ENCODE measurements at regions not wholly inside any gene's neighbourhood (a gene's known extent, or its start where the extent isn't known, plus 50 kb on each side); places are given as distances from the start of the nearest gene placed in this dataset.

DNA sequence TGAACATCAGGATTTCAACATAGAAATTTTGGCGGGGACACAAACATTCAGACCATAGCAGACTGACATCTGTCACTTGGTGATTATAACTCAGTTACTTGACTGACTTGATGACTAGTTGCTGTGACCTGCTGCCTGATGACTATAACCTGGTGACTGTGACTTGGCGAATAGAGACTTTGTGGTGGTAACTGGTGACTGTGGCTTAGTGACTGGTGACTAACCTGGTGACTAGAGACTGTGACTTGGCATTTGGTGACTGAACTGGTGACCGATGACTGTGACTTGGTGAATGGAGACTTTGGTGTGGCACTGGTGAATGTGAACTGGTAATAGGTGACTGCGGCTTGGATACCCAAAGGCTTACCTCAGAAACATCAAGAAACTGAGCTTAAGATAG is 563.1 kb upstream of the FAM98A start:
- Histone ChIP-seq H3K79me2 (ENCODE audit: control insufficient read depth in 1 of 2, insufficient read depth in 2 of 2, low read length in 2 of 2) (no peaks in the 10 kb centered on the region), H3K9ac (replicated peaks in 1 of 4; ENCODE audit: extremely low read depth in 1 of 4, low read depth in 3 of 4, low read length in 3 of 4) (no peak overlapping the region), H2AFZ (ENCODE audit: low read length) (no peak overlapping the region), H3K4ac (replicated peaks; ENCODE audit: insufficient read length, low read depth, low read length) (no peak overlapping the region), H3K14ac (ENCODE audit: insufficient read length) (no peak overlapping the region), H4K91ac (replicated peaks; ENCODE audit: insufficient read length, low read length) (no peak overlapping the region), H3K36me3 (ENCODE audit: control insufficient read depth in 2 of 4, insufficient read depth in 4 of 4, low read length in 3 of 4) (no peaks in the 10 kb centered on the region), H2BK12ac (ENCODE audit: low read depth, low read length) (no peak overlapping the region), H2BK15ac (ENCODE audit: low read length) (no peak overlapping the region), H3K27me3 (replicated peaks in 1 of 4; ENCODE audit: control insufficient read depth in 3 of 4, extremely low read depth in 1 of 4, insufficient read depth in 3 of 4, low read length in 3 of 4) (no peaks in the 10 kb centered on the region), H3K79me1 (ENCODE audit: low read depth, low read length) (no peaks in the 10 kb centered on the region), H4K5ac (ENCODE audit: insufficient read length, low read depth, low read length) (no peak overlapping the region), H4K20me1 (replicated peaks in 1 of 2; ENCODE audit: control insufficient read depth in 1 of 2, insufficient read depth in 2 of 2, low read length in 2 of 2) (no peaks in the 10 kb centered on the region), H4K8ac (ENCODE audit: extremely low read depth, insufficient read depth, low read length) (no peak overlapping the region), H3K18ac (ENCODE audit: extremely low read depth, low read length) (no peak overlapping the region), H2AK5ac (ENCODE audit: low read depth, low read length) (no peak overlapping the region), H3K56ac (replicated peaks; ENCODE audit: insufficient read length, low read depth, low read length) (no peak overlapping the region), H3K4me2 (ENCODE audit: insufficient read depth in 1 of 2, low read depth in 2 of 2, low read length in 2 of 2) (no peak overlapping the region), H3K23me2 (ENCODE audit: low read depth, low read length) (no peaks in the 10 kb centered on the region; the same call in 1 of the 2 replicates), H3K4me1 (replicated peaks in 1 of 4; ENCODE audit: control insufficient read depth in 3 of 4, insufficient read depth in 4 of 4, low read length in 3 of 4) (no peaks in the 10 kb centered on the region), H3K23ac (ENCODE audit: insufficient read length) (no peak overlapping the region), H3K9me3 (ENCODE audit: insufficient read depth in 2 of 2, low read depth in 1 of 2, low read length in 1 of 2) (no peaks in the 10 kb centered on the region), H3K27ac (ENCODE audit: low read depth, low read length) (no peak overlapping the region), H2BK20ac (ENCODE audit: low read length) (no peak overlapping the region), H3K4me3 (ENCODE audit: extremely low read depth in 1 of 4, insufficient read depth in 2 of 4, low read depth in 3 of 4, low read length in 4 of 4) (no peak overlapping the region), H2BK5ac (ENCODE audit: low read depth, low read length) (no peak overlapping the region), H2BK120ac (replicated peaks; ENCODE audit: low read depth, low read length) (no peak overlapping the region)
- ChIA-PET POLR2A (ENCODE audit: partially characterized antibody) (no interaction called here), CTCF (ENCODE audit: partially characterized antibody) (interaction anchor here (1.0 kb wide), 1 partner anchor 16 kb away, joined by 3 read pairs; no protein-coding TSS in a partner anchor)
- no peak for FAIRE-seq
- no peak for DNase-seq (ENCODE audit: low read depth in 1 of 2, low spot score in 2 of 2)
- WGBS, 2 experiments (ENCODE audit: extremely low coverage in 1 of 2, insufficient coverage in 1 of 2, insufficient read length in 1 of 2, insufficient replicate concordance in 2 of 2, low coverage in 1 of 2, low lambda C conversion rate in 2 of 2, missing lambda C conversion rate in 1 of 2) = 97% methylated on average over 4 of the region's 4 CpGs; no CpG with 5 or more reads in 1 of the 2 experiments
- TF ChIP-seq RAD21 (IDR thresholded peaks at IDR 0.05 in 1 of 2, conservative IDR thresholded peaks at IDR 0.05 in 1 of 2; ENCODE audit: low read depth in 2 of 2, low read length in 2 of 2) (no peak), SP1 (IDR thresholded peaks at IDR 0.05; ENCODE audit: low read depth, low read length) (no peak), RXRA (IDR thresholded peaks at IDR 0.05; ENCODE audit: insufficient read depth, low read depth, low read length) (no peak), KDM1A (IDR thresholded peaks at IDR 0.05; ENCODE audit: borderline replicate concordance, low read length) (no peak), PHF8 (conservative IDR thresholded peaks at IDR 0.05; ENCODE audit: low read depth, low read length) (no peak), SIRT6 (IDR thresholded peaks at IDR 0.05; ENCODE audit: low read length) (no peak), POLR2AphosphoS5 (IDR thresholded peaks at IDR 0.05; ENCODE audit: low read depth, low read length) (no peak), ASH2L (IDR thresholded peaks at IDR 0.05; ENCODE audit: low read length) (no peak), SAP30 (IDR thresholded peaks at IDR 0.05; ENCODE audit: insufficient read depth, insufficient replicate concordance, low read length) (no peak), SIN3A (conservative IDR thresholded peaks at IDR 0.05 in 1 of 2, IDR thresholded peaks at IDR 0.05 in 1 of 2; ENCODE audit: low read depth in 1 of 2, low read length in 2 of 2) (no peak), EZH2 (IDR thresholded peaks at IDR 0.05; ENCODE audit: low read depth, low read length, severe bottlenecking) (no peak), SP4 (IDR thresholded peaks at IDR 0.05; ENCODE audit: low read length) (no peak), BCL11A (IDR thresholded peaks at IDR 0.05; ENCODE audit: low read depth in 2 of 2, low read length in 2 of 2) (no peak)
- TF ChIP-seq, protein P1, sequence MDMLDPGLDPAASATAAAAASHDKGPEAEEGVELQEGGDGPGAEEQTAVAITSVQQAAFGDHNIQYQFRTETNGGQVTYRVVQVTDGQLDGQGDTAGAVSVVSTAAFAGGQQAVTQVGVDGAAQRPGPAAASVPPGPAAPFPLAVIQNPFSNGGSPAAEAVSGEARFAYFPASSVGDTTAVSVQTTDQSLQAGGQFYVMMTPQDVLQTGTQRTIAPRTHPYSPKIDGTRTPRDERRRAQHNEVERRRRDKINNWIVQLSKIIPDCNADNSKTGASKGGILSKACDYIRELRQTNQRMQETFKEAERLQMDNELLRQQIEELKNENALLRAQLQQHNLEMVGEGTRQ (IDR thresholded peaks at IDR 0.05; ENCODE audit: low read length) = no peak

Data from H1 (cell line).